Occipital lobe (tissue), 1 donor: ENCODE measurements at regions not wholly inside any gene's neighbourhood (a gene's known extent, or its start where the extent isn't known, plus 50 kb on each side); places are given as distances from the start of the nearest gene placed in this dataset.

Experiments
- DNase-seq: peaks from one replicate; lab custom pipeline; 2025; lab: John Stamatoyannopoulos, UW

- DNase-seq: no peak
These were observed 53.3 kb downstream of the FOXD1 start for GRCh38 chr5:73395256-73395655.

GRCh38 chr5:73394610-73395009, 54.0 kb downstream of the FOXD1 start:
- DNase-seq: no peak

- no peak for DNase-seq
These were observed 54.7 kb downstream of the FOXD1 start for GRCh38 chr5:73393611-73394489.

GRCh38 chr5:73392775-73393174, 55.8 kb downstream of the FOXD1 start:
- DNase-seq: no peak

GRCh38 chr5:73391441-73391881, 57.1 kb downstream of the FOXD1 start:
- no peak for DNase-seq

GRCh38 chr5:73390972-73391371, 57.6 kb downstream of the FOXD1 start:
- no peak for DNase-seq

GRCh38 chr5:73388740-73389139, 59.8 kb downstream of the FOXD1 start:
- DNase-seq: no peak

- no peak for DNase-seq
These were observed 60.3 kb downstream of the FOXD1 start for GRCh38 chr5:73388306-73388684.

- DNase-seq: no peak
These were observed 60.8 kb downstream of the FOXD1 start for GRCh38 chr5:73387601-73388305.

GRCh38 chr5:73387149-73387591, 61.4 kb downstream of the FOXD1 start:
- DNase-seq: no peak

- DNase-seq: no peak
These were observed 63.7 kb downstream of the FOXD1 start for GRCh38 chr5:73384861-73385260.

- no peak for DNase-seq
These were observed 66.2 kb downstream of the FOXD1 start for GRCh38 chr5:73382401-73382740.

GRCh38 chr5:73381590-73382400, 66.8 kb downstream of the FOXD1 start:
- DNase-seq: no peak

- DNase-seq: no peak
These were observed 67.6 kb downstream of the FOXD1 start for GRCh38 chr5:73380710-73381589.

GRCh38 chr5:73380041-73380440, 68.5 kb downstream of the FOXD1 start:
- no peak for DNase-seq

GRCh38 chr5:73379435-73379834, 69.1 kb downstream of the FOXD1 start:
- no peak for DNase-seq

GRCh38 chr5:73378765-73379164, 69.8 kb downstream of the FOXD1 start:
- no peak for DNase-seq

- DNase-seq: no peak
These were observed 70.5 kb downstream of the FOXD1 start for GRCh38 chr5:73378070-73378469.

GRCh38 chr5:73376618-73377170, 71.9 kb downstream of the FOXD1 start:
- no peak for DNase-seq

- DNase-seq: no peak
These were observed 72.6 kb downstream of the FOXD1 start for GRCh38 chr5:73375949-73376348.

GRCh38 chr5:73375191-73375545, 73.4 kb downstream of the FOXD1 start:
- no peak for DNase-seq
